ENCODE measurements at regions not wholly inside any gene's neighbourhood (a gene's known extent, or its start where the extent isn't known, plus 50 kb on each side); places are given as distances from the start of the nearest gene placed in this dataset.
A peak's percentile ranks its signal among the peaks of the same experiment; 100 is the strongest.

DNA sequence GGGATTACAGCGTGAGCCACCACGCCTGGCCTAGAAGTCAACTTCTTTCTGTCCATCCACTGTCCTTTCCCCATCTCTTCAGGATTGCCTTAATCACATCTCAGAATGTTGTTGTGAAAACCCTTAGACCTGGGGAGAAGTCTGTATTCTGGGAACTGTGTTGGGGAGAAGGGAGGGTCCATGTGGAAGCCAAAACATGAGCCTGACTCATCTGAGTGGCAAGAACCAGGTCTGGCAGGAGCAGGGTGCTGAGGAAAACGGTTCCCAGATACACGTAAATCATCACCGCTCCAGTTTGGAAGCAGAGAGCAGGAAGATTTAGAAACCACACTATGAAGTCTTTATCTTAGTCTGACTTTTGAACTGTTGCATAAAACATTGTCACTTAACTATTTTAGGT is 245.6 kb upstream of the RGS6 start:
- Histone ChIP-seq H3K27ac (no peak overlapping the region), H3K27me3 (replicated peaks) (no peaks in the 10 kb centered on the region), H3K4me3 (ENCODE audit: low read depth, low read length) (no peak overlapping the region), H3K36me3 (replicated peaks) (peaks cover 24% of the 10 kb centered on the region)
- no peak for DNase-seq
- TF ChIP-seq, protein P1, sequence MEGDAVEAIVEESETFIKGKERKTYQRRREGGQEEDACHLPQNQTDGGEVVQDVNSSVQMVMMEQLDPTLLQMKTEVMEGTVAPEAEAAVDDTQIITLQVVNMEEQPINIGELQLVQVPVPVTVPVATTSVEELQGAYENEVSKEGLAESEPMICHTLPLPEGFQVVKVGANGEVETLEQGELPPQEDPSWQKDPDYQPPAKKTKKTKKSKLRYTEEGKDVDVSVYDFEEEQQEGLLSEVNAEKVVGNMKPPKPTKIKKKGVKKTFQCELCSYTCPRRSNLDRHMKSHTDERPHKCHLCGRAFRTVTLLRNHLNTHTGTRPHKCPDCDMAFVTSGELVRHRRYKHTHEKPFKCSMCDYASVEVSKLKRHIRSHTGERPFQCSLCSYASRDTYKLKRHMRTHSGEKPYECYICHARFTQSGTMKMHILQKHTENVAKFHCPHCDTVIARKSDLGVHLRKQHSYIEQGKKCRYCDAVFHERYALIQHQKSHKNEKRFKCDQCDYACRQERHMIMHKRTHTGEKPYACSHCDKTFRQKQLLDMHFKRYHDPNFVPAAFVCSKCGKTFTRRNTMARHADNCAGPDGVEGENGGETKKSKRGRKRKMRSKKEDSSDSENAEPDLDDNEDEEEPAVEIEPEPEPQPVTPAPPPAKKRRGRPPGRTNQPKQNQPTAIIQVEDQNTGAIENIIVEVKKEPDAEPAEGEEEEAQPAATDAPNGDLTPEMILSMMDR (IDR thresholded peaks at IDR 0.05; ENCODE audit: low read depth, low read length, missing control alignments) = no peak
- in situ Hi-C loops (cut with HindIII; ENCODE audit: low pct_ligation_motif_present, low sequenced_read_pairs) = no loop called here

DNA sequence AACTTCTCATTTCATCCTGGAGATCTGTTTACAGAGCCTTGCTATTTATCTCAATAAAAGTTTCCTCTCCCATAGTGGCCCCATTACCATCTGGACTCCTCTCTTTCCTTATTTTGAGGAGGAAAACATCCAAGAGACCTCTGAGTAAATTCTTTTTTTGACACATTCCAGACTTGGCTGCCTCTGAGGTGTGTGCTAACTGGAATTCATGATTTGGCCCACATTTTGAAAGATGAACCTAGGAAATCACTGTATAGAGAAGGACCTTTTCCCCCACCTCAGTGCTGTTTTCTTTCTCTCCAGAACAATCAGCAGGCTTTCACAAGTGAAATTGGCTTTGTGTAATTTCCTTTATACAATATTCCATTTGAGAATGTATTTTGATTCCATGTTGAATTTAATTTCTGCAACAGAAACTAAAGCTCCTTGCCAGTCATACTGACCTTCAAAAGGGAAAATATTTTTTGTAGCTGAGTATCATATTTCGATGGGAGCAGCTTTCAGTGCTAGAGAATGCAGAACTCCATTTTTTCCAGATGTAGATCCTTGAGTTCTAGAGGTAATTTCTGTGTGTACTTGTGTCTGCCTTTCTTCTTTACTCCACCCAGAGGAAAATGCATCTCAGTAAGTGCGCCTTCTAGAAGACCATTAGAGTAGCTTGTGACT is 244.9 kb upstream of the RGS6 start:
- H3K4me3 ChIP-seq (ENCODE audit: low read depth, low read length) = no peak overlapping the region
- no peak for DNase-seq
- no peak overlapping the region for H3K27ac ChIP-seq
- peaks cover 24% of the 10 kb centered on the region for H3K36me3 ChIP-seq (replicated peaks)
- H3K27me3 ChIP-seq (replicated peaks) = no peaks in the 10 kb centered on the region
- TF ChIP-seq, protein P1 (IDR thresholded peaks at IDR 0.05; ENCODE audit: low read depth, low read length, missing control alignments) = no peak
- in situ Hi-C loops (cut with HindIII; ENCODE audit: low pct_ligation_motif_present, low sequenced_read_pairs) = no loop called here

DNA sequence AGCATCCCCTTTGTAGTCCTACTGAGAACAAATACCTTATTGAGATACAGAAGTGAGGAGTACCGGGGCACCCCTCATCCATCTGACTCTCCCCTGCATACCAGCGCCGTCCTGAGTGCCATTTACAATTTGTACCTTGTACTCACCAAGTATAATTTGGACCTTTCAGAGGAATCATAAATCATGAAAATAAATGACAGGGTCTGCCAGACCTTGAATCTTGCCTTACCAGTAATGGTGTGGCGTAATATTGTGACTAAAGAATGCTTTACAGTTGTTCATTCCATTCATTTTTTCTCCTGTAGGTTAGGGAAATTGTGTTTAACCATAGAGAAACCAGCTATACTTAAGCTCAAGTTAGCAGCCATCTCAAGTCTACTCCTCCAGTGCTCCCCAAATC is 243.7 kb upstream of the RGS6 start:
- H3K27ac ChIP-seq = no peak overlapping the region
- H3K4me3 ChIP-seq (ENCODE audit: low read depth, low read length) = no peak overlapping the region
- H3K36me3 ChIP-seq (replicated peaks) = peaks cover 24% of the 10 kb centered on the region
- no peak for DNase-seq
- in situ Hi-C loops (cut with HindIII; ENCODE audit: low pct_ligation_motif_present, low sequenced_read_pairs) = no loop called here
- TF ChIP-seq, protein P1 (IDR thresholded peaks at IDR 0.05; ENCODE audit: low read depth, low read length, missing control alignments) = no peak
- H3K27me3 ChIP-seq (replicated peaks) = no peaks in the 10 kb centered on the region

DNA sequence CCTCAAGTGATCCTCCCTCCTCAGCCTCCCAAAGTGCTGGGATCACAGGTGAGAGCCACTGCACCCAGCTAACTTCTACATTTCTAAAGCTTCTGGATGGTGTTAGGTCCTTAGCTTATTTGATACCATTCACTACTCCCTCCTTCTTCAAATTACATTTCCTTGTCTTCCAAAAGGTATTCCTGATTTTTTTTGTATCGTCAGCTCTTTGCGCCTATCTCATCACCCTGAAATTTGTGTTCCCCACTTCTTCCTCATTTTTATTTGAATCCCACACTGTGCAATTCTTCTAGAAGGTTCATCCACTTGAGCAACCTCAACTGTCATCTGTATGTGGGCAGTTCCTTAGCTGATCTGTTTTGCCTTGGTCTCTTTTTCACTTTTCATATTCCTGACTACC is 241.8 kb upstream of the RGS6 start:
- Histone ChIP-seq H3K27ac (no peak overlapping the region), H3K27me3 (replicated peaks) (no peaks in the 10 kb centered on the region), H3K4me3 (ENCODE audit: low read depth, low read length) (no peak overlapping the region), H3K36me3 (replicated peaks) (peaks cover 15% of the 10 kb centered on the region)
- TF ChIP-seq, protein P1 (IDR thresholded peaks at IDR 0.05; ENCODE audit: low read depth, low read length, missing control alignments) = no peak
- in situ Hi-C loops (cut with HindIII; ENCODE audit: low pct_ligation_motif_present, low sequenced_read_pairs) = no loop called here
- DNase-seq = no peak

GRCh38 chr14:71692496-71692895 is 239.7 kb upstream of the RGS6 start:
- no peak for DNase-seq
- peaks cover 8% of the 10 kb centered on the region for H3K36me3 ChIP-seq (replicated peaks)
- no peaks in the 10 kb centered on the region for H3K27me3 ChIP-seq (replicated peaks)
- no peak overlapping the region for H3K4me3 ChIP-seq (ENCODE audit: low read depth, low read length)
- TF ChIP-seq, protein P1 (IDR thresholded peaks at IDR 0.05; ENCODE audit: low read depth, low read length, missing control alignments) = no peak
- no peak overlapping the region for H3K27ac ChIP-seq
- in situ Hi-C loops (cut with HindIII; ENCODE audit: low pct_ligation_motif_present, low sequenced_read_pairs) = no loop called here

GRCh38 chr14:71693381-71693780 is 238.8 kb upstream of the RGS6 start:
- Histone ChIP-seq H3K4me3 (ENCODE audit: low read depth, low read length) (no peak overlapping the region), H3K27ac (peak overlapping the region; percentile 75), H3K27me3 (replicated peaks) (no peaks in the 10 kb centered on the region), H3K36me3 (replicated peaks) (peaks cover 8% of the 10 kb centered on the region)
- TF ChIP-seq, protein P1 (IDR thresholded peaks at IDR 0.05; ENCODE audit: low read depth, low read length, missing control alignments) = no peak
- DNase-seq = peak; percentile 75
- in situ Hi-C loops (cut with HindIII; ENCODE audit: low pct_ligation_motif_present, low sequenced_read_pairs) = no loop called here

Data from brain microvascular endothelial cell (primary cell).